VCaP (cell line): ENCODE measurements at regions not wholly inside any gene's neighbourhood (a gene's known extent, or its start where the extent isn't known, plus 50 kb on each side); places are given as distances from the start of the nearest gene placed in this dataset.

Experiments
- H3K27ac ChIP-seq: fragments of 450-650 bp; 2 replicates; pipeline ENCODE4 v1.5.1; 2017
- TF ChIP-seq, protein P1 (sequence below): fragments of 450-650 bp; conservative IDR thresholded peaks from 2 replicates; pipeline ENCODE4 v1.5.1; 2017; ENCODE audit warnings: mild to moderate bottlenecking, moderate library complexity

DNA sequence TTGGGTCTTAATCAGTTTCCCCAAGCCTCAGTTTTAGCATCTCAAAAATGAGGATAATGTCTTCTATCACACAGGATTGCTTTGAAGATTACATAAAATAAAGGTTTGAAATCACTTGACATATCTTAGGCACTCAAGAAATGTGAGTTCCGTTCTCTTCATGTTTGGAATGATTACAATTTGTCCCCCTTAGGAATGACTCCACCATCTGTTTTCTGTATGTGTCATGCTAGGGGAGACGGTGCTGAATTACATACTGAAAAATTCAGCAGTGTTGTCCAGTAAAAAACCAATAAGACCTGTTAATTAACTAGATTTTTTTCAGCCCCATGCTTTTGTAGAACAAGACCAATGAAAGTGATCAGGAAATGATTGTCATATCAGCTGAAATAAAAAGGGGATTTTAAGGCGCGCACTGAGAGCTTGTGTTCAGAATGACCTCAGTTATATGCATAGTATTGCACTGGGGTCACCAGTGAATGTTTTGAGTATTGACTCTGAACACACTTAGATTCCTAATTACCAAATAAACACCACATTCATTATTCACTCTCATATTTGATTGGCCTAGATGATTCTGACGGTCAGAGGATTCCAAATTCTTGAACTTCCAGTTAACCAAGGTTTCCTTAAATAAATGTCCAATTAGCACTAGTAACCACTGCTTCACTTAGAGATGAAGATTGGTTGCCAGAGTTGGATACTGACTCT is 114.5 kb upstream of the KCNK2 start:
- TF ChIP-seq, protein P1, sequence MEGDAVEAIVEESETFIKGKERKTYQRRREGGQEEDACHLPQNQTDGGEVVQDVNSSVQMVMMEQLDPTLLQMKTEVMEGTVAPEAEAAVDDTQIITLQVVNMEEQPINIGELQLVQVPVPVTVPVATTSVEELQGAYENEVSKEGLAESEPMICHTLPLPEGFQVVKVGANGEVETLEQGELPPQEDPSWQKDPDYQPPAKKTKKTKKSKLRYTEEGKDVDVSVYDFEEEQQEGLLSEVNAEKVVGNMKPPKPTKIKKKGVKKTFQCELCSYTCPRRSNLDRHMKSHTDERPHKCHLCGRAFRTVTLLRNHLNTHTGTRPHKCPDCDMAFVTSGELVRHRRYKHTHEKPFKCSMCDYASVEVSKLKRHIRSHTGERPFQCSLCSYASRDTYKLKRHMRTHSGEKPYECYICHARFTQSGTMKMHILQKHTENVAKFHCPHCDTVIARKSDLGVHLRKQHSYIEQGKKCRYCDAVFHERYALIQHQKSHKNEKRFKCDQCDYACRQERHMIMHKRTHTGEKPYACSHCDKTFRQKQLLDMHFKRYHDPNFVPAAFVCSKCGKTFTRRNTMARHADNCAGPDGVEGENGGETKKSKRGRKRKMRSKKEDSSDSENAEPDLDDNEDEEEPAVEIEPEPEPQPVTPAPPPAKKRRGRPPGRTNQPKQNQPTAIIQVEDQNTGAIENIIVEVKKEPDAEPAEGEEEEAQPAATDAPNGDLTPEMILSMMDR: no peak

DNA sequence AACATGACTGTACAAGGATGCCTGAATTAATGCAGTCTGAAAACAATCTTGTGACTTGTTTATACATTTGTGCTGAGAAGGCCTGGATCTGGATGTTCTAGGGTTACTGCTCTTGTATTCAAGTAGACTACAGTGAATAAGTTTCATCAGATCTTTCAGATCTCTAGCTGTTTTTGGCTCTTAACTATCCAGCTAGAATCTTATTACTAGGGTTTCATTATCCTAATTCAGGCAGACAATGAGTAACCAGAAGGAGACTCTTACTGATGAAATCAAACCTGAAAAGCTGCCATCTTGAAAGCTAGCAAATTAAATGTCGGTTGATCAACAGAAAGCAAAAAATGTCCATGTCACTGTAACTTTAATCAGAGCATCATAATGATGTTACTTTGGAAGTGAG is 112.5 kb upstream of the KCNK2 start:
- TF ChIP-seq, protein P1: no peak
- no peak overlapping the region for H3K27ac ChIP-seq

More for the DNA sequence above, 114.5 kb upstream of the KCNK2 start:
- no peak overlapping the region for H3K27ac ChIP-seq

DNA sequence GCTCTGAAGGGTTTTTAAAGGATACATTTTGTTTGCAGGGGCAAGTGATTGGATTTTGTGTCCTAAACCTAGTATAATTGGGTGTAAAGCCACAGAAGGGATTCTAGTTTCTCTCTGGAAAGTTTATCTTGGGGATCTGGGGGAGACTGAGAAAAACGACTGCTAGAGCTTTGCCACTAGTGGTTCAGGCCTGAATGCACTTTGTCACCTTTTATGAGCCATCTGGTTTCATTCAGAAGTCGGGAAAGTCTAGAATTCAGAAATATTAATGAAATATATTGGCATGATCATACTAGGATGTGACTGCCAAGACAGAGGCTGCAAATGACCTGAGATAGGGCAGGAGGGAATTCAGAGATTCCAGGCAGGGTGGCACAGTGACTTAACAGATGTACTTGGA is 111.5 kb upstream of the KCNK2 start:
- TF ChIP-seq, protein P1: no peak
- no peak overlapping the region for H3K27ac ChIP-seq

DNA sequence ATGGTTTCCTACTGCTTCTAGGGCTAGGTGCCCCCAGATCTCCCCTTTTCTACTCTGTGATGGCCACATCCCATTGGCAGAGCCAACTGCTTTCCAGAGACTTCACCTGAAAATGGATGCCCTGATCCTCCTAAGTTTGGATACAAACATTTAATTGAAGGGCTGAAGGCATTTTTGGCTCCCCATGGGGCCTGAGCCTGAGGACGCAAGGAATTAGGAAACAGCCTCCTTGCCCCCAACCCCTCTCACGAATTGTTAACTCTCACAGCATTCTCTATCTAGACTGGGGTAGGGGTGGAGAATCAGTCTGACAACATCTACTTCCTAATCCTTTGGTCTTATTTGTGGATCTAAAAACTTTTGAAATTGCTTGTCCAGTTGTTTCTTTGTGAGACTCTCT is 108.5 kb upstream of the KCNK2 start:
- TF ChIP-seq, protein P1: no peak
- no peak overlapping the region for H3K27ac ChIP-seq

DNA sequence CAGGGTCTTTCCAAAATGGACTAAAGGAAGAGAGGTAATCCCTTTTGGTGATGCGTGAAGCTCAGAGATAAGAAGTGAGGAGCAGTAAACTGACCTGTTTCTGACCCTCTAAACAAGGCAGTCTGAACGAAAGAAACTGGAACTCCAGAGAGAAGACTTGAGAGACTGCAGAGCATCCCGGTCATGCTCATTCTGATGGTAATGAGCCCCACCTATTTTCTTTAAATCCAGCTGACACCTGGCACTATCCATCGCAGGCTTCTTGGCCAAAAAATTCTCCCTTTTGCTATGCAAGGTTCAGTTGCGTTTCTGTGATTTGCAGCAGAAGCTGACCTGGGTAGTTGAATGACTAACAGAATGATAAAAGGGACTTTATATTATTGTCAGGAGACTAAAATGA is 105.9 kb upstream of the KCNK2 start:
- TF ChIP-seq, protein P1: no peak
- H3K27ac ChIP-seq: no peak overlapping the region

DNA sequence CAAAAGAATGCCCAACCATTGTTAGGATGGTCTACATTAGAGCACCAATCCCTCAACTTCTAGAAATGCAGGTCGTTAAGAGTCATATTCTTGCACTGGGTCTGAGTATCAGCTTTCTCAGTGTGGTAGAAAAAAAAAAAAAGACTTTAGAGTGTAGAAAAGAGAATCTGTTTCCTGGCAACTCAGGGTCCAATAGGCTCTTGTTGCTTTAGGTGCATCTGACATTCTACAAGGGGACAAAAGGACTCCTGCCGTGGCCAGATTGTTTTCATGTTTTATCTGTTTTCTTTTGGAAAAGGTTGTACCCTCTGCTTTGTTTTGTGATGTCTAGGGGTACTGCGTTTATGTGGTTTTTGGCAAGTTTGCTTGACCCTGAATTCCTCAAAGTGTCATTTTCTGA is 105.4 kb upstream of the KCNK2 start:
- H3K27ac ChIP-seq: no peak overlapping the region
- TF ChIP-seq, protein P1: no peak

DNA sequence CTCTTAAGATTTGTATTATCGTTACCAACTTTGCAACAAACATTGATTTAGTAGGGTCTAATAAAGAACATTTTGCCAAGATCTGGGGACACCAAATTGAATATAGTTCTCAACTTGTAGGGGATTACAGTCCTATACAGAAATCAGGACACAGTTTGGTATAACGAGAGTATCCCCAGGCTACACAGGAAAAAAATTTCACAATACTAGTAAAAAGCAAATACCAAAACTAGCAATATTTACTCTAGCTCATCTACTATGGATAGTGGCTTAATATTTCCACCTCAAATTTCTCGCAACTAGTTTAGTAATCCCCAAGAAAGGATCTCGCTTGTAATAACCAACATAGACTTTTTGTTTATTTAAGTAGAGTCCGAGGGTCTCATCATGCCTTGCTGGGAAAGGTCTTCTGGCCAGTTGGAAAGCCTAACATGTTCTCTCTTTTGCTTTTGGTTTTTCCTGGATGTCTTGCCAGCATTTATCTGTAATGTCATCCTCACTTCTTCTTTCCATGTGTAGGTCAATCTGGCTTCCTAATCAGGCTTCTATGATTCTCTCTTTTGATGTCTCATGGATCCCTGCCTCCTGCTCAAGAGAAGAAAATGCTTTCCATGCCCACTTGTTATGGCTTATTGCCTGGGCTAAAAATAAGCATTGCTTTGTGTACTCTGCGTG is 104.7 kb upstream of the KCNK2 start:
- TF ChIP-seq, protein P1: no peak

More for the DNA sequence above, 104.7 kb upstream of the KCNK2 start:
- H3K27ac ChIP-seq: no peak overlapping the region
